SK-N-SH treated with all-trans-retinoic acid at 6 μM for 48 hours (cell line): ENCODE measurements at regions not wholly inside any gene's neighbourhood (a gene's known extent, or its start where the extent isn't known, plus 50 kb on each side); places are given as distances from the start of the nearest gene placed in this dataset.

Experiments used
- ATAC-seq: fragments of 200-7000 bp; cut with Tn5 transposase; 3 replicates; pipeline ENCODE4 v1.9.1; 2020; ENCODE audit warnings: mild to moderate bottlenecking, moderate library complexity
- ARNTL ChIP-seq: fragments of 450-650 bp; formaldehyde crosslinking; IDR thresholded peaks from 2 replicates; pipeline ENCODE4 v1.5.0; 2020; ENCODE audit warnings: low read depth, mild to moderate bottlenecking, moderate library complexity, borderline replicate concordance
- BACH2 ChIP-seq: fragments of 250-450 bp; sonication (Bioruptor Pico); IDR thresholded peaks from 2 replicates; pipeline ENCODE4 v1.9.0; 2021; ENCODE audit warnings: mild to moderate bottlenecking, borderline replicate concordance
- CSDC2 ChIP-seq: fragments of 250-450 bp; sonication (Bioruptor Pico); IDR thresholded peaks from 2 replicates; pipeline ENCODE4 v1.5.0; 2020; ENCODE audit warnings: mild to moderate bottlenecking, moderate library complexity
- CSRNP3 ChIP-seq: fragments of 250-450 bp; sonication (Bioruptor Pico); IDR thresholded peaks from 2 replicates; pipeline ENCODE4 v1.5.1; 2021; ENCODE audit warnings: mild to moderate bottlenecking, moderate library complexity
- ESRRG ChIP-seq: fragments of 250-450 bp; sonication (Bioruptor Pico); IDR thresholded peaks from 2 replicates; pipeline ENCODE4 v1.6.1; 2021; ENCODE audit warnings: mild to moderate bottlenecking
- GLIS3 ChIP-seq: fragments of 250-450 bp; sonication (Bioruptor Pico); IDR thresholded peaks from 2 replicates; pipeline ENCODE4 v1.5.0; 2020; ENCODE audit warnings: mild to moderate bottlenecking, moderate library complexity
- ISL1 ChIP-seq: fragments of 250-450 bp; sonication (Bioruptor Pico); IDR thresholded peaks from 2 replicates; pipeline ENCODE4 v2.1.2; 2022; ENCODE audit warnings: mild to moderate bottlenecking, moderate library complexity
- OSR1 ChIP-seq: fragments of 250-450 bp; sonication (Bioruptor Pico); IDR thresholded peaks from 2 replicates; pipeline ENCODE4 v1.8.0; 2022; ENCODE audit warnings: moderate library complexity, mild to moderate bottlenecking, inconsistent platforms
- PPARA ChIP-seq: fragments of 250-450 bp; sonication (Bioruptor Pico); IDR thresholded peaks from 2 replicates; pipeline ENCODE4 v1.5.0; 2020; ENCODE audit warnings: mild to moderate bottlenecking, borderline replicate concordance
- RARB ChIP-seq: fragments of 250-450 bp; sonication (Bioruptor Pico); IDR thresholded peaks from 2 replicates; pipeline ENCODE4 v1.8.0; 2021; ENCODE audit warnings: mild to moderate bottlenecking, moderate library complexity
- SNAI2 ChIP-seq: fragments of 250-450 bp; sonication (Bioruptor Pico); IDR thresholded peaks from 2 replicates; pipeline ENCODE4 v1.5.0; 2020; ENCODE audit warnings: mild to moderate bottlenecking, moderate library complexity
- TCF4 ChIP-seq: fragments of 250-450 bp; sonication (Bioruptor Pico); IDR thresholded peaks from 2 replicates; pipeline ENCODE4 v1.8.0; 2021; ENCODE audit warnings: mild to moderate bottlenecking, moderate library complexity, borderline replicate concordance
- TOX ChIP-seq: fragments of 250-450 bp; sonication (Bioruptor Pico); IDR thresholded peaks from 2 replicates; pipeline ENCODE4 v1.8.0; 2021; ENCODE audit warnings: mild to moderate bottlenecking, moderate library complexity, borderline replicate concordance
- ZC3H10 ChIP-seq: fragments of 250-450 bp; sonication (Bioruptor Pico); IDR thresholded peaks from 2 replicates; pipeline ENCODE4 v1.5.1; 2021; ENCODE audit warnings: mild to moderate bottlenecking, moderate library complexity
- ZFP3 ChIP-seq: fragments of 250-450 bp; sonication (Bioruptor Pico); IDR thresholded peaks from 2 replicates; pipeline ENCODE4 v1.5.0; 2020; ENCODE audit warnings: mild to moderate bottlenecking, moderate library complexity
- ZFP30 ChIP-seq: fragments of 450-650 bp; formaldehyde crosslinking; IDR thresholded peaks from 2 replicates; pipeline ENCODE4 v1.5.0; 2022; ENCODE audit warnings: mild to moderate bottlenecking, moderate library complexity
- ZNF565 ChIP-seq: fragments of 450-650 bp; formaldehyde crosslinking; conservative IDR thresholded peaks from 2 replicates; pipeline ENCODE4 v1.5.0; 2020; ENCODE audit warnings: low read depth, mild to moderate bottlenecking, moderate library complexity
- ZNF70 ChIP-seq: fragments of 450-650 bp; formaldehyde crosslinking; IDR thresholded peaks from 2 replicates; pipeline ENCODE4 v1.5.0; 2020; ENCODE audit warnings: mild to moderate bottlenecking, moderate library complexity
- ZNF8 ChIP-seq: fragments of 450-650 bp; formaldehyde crosslinking; IDR thresholded peaks from 2 replicates; pipeline ENCODE4 v1.5.0; 2020; ENCODE audit warnings: mild to moderate bottlenecking, moderate library complexity
- TF ChIP-seq, protein P1 (sequence below): fragments of 250-450 bp; sonication (Bioruptor Pico); IDR thresholded peaks from 2 replicates; pipeline ENCODE4 v1.5.0; 2020; ENCODE audit warnings: mild to moderate bottlenecking, moderate library complexity
- TF ChIP-seq, protein P2 (sequence below): fragments of 250-450 bp; sonication (Bioruptor Pico); IDR thresholded peaks from 2 replicates; pipeline ENCODE4 v1.8.0; 2020; ENCODE audit warnings: mild to moderate bottlenecking, moderate library complexity, borderline replicate concordance
- TF ChIP-seq, protein P3 (sequence below): fragments of 250-450 bp; sonication (Bioruptor Pico); IDR thresholded peaks from 2 replicates; pipeline ENCODE4 v1.5.1; 2020; ENCODE audit warnings: low read depth, mild to moderate bottlenecking, moderate library complexity

DNA sequence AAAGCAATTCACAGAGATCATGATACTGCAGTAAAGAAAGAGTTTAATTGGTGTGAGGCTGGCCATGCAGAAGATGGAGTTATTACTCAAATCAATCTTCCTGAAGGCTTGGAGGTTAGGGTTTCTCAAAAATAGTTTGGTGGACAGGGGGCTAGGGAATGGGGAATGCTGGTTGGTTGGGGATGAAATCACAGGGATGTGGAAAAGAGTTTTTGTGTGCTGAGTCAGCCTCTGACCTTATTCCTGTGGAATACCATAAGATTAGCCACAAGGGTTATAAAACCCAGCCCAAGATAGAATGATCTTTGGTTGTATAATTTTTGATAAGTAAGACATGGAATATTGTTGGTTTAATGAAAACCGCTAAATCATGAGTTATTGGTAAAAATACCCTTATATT, 764.3 kb downstream of the TYW1 start:
- ATAC-seq, result no peak
- no peak for TF ChIP-seq ZC3H10 (CRISPR knock-in tag)
- TF ChIP-seq ZNF70 (CRISPR knock-in tag), result no peak
- TF ChIP-seq CSRNP3 (CRISPR knock-in tag), result no peak
- no peak for TF ChIP-seq GLIS3 (CRISPR knock-in tag)
- TF ChIP-seq RARB (CRISPR knock-in tag), result no peak

GRCh38 chr7:67762516-67762915, 765.9 kb downstream of the TYW1 start:
- no peak for ATAC-seq
- TF ChIP-seq BACH2 (CRISPR knock-in tag) (no peak), ISL1 (CRISPR knock-in tag) (no peak), SNAI2 (no peak), ZC3H10 (CRISPR knock-in tag) (no peak), ZNF565 (CRISPR knock-in tag) (no peak), TCF4 (CRISPR knock-in tag) (no peak), RARB (CRISPR knock-in tag) (no peak), ZFP3 (CRISPR knock-in tag) (no peak)
- TF ChIP-seq, protein P1, sequence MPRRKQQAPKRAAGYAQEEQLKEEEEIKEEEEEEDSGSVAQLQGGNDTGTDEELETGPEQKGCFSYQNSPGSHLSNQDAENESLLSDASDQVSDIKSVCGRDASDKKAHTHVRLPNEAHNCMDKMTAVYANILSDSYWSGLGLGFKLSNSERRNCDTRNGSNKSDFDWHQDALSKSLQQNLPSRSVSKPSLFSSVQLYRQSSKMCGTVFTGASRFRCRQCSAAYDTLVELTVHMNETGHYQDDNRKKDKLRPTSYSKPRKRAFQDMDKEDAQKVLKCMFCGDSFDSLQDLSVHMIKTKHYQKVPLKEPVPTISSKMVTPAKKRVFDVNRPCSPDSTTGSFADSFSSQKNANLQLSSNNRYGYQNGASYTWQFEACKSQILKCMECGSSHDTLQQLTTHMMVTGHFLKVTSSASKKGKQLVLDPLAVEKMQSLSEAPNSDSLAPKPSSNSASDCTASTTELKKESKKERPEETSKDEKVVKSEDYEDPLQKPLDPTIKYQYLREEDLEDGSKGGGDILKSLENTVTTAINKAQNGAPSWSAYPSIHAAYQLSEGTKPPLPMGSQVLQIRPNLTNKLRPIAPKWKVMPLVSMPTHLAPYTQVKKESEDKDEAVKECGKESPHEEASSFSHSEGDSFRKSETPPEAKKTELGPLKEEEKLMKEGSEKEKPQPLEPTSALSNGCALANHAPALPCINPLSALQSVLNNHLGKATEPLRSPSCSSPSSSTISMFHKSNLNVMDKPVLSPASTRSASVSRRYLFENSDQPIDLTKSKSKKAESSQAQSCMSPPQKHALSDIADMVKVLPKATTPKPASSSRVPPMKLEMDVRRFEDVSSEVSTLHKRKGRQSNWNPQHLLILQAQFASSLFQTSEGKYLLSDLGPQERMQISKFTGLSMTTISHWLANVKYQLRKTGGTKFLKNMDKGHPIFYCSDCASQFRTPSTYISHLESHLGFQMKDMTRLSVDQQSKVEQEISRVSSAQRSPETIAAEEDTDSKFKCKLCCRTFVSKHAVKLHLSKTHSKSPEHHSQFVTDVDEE (CRISPR knock-in tag), result no peak

- TF ChIP-seq, protein P2, sequence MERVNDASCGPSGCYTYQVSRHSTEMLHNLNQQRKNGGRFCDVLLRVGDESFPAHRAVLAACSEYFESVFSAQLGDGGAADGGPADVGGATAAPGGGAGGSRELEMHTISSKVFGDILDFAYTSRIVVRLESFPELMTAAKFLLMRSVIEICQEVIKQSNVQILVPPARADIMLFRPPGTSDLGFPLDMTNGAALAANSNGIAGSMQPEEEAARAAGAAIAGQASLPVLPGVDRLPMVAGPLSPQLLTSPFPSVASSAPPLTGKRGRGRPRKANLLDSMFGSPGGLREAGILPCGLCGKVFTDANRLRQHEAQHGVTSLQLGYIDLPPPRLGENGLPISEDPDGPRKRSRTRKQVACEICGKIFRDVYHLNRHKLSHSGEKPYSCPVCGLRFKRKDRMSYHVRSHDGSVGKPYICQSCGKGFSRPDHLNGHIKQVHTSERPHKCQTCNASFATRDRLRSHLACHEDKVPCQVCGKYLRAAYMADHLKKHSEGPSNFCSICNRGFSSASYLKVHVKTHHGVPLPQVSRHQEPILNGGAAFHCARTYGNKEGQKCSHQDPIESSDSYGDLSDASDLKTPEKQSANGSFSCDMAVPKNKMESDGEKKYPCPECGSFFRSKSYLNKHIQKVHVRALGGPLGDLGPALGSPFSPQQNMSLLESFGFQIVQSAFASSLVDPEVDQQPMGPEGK, result no peak
- TF ChIP-seq ZNF70 (CRISPR knock-in tag), result no peak
- no peak for TF ChIP-seq SNAI2
- no peak for TF ChIP-seq PPARA (CRISPR knock-in tag)
- TF ChIP-seq CSDC2 (CRISPR knock-in tag), result no peak
- TF ChIP-seq ZFP3 (CRISPR knock-in tag), result no peak
- TF ChIP-seq BACH2 (CRISPR knock-in tag), result no peak
- TF ChIP-seq, protein P3, sequence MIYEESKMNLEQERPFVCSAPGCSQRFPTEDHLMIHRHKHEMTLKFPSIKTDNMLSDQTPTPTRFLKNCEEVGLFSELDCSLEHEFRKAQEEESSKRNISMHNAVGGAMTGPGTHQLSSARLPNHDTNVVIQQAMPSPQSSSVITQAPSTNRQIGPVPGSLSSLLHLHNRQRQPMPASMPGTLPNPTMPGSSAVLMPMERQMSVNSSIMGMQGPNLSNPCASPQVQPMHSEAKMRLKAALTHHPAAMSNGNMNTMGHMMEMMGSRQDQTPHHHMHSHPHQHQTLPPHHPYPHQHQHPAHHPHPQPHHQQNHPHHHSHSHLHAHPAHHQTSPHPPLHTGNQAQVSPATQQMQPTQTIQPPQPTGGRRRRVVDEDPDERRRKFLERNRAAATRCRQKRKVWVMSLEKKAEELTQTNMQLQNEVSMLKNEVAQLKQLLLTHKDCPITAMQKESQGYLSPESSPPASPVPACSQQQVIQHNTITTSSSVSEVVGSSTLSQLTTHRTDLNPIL (CRISPR knock-in tag), result no peak
- TF ChIP-seq ZC3H10 (CRISPR knock-in tag), result no peak
- no peak for TF ChIP-seq ZNF8 (CRISPR knock-in tag)
- no peak for TF ChIP-seq TOX (CRISPR knock-in tag)
- no peak for TF ChIP-seq ESRRG (CRISPR knock-in tag)
- TF ChIP-seq ISL1 (CRISPR knock-in tag), result no peak
- TF ChIP-seq ARNTL (CRISPR knock-in tag), result no peak
Measured at GRCh38 chr7:67764289-67764688, 767.7 kb downstream of the TYW1 start.

DNA sequence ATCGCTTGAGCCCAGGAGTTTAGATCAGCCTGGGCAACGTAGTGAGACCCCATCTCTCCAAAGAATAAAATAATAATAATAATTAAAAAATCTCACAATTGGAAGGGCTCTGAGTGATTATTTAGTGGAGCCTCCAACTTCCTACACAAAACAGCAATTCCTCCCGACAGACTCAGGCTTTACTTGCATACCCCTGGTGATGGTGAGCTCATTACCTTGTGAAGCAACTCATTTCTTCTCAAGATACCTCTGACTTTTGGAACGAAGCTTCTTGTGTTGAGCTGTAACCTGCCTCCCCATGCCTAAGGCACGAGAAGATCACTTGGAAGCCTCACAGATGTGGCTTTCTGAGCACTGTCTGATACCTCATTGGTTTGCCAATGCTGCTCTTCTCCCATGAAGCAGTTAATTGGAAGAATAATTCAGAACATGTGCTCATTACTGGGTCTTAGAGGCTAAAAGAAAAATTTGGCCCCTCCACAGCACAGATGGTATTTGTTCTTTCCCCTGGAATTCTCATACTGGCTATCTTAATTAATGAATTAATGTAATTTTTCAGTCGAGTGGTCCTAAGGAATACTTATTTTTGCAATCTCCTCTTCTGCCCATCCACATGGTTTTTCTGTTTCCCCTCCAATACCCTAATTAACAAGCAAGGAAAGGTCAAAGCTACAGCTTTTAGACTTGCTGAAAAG, 769.0 kb downstream of the TYW1 start:
- ATAC-seq, result no peak
- no peak for TF ChIP-seq ESRRG (CRISPR knock-in tag)
- no peak for TF ChIP-seq ISL1 (CRISPR knock-in tag)
- no peak for TF ChIP-seq ZNF70 (CRISPR knock-in tag)
- TF ChIP-seq, protein P1 (CRISPR knock-in tag), result no peak
- TF ChIP-seq, protein P2, result no peak
- no peak for TF ChIP-seq RARB (CRISPR knock-in tag)
- TF ChIP-seq ZFP3 (CRISPR knock-in tag), result no peak
- no peak for TF ChIP-seq ZFP30
- TF ChIP-seq OSR1 (CRISPR knock-in tag), result no peak
- TF ChIP-seq, protein P3 (CRISPR knock-in tag), result no peak

More at GRCh38 chr7:67764289-67764688, 767.7 kb downstream of the TYW1 start:
- no peak for ATAC-seq
